OCI-LY3 (cell line): ENCODE measurements at regions not wholly inside any gene's neighbourhood (a gene's known extent, or its start where the extent isn't known, plus 50 kb on each side); places are given as distances from the start of the nearest gene placed in this dataset.

ENCODE experiments used
- H2AFZ ChIP-seq: fragments of 200-600, 300-600 bp; shearing (Covaris generic); 2 replicates; pipeline ENCODE4 v1.6.0; 2014; ENCODE audit warnings: antibody characterized with exemption, low read depth, low read length
- H3K27ac ChIP-seq: fragments of 200-600, 300-600 bp; sonication (generic); 2 replicates; pipeline ENCODE4 v1.5.1; 2014; ENCODE audit warnings: mild to moderate bottlenecking, low read length, moderate library complexity, mixed read lengths
- H3K27me3 ChIP-seq: fragments of 200-600, 300-600 bp; sonication (generic); 2 replicates; pipeline ENCODE4 v1.6.1; 2014; ENCODE audit warnings: low read depth, low read length, mixed read lengths
- H3K36me3 ChIP-seq: fragments of 200-600, 300-600 bp; sonication (generic); replicated peaks from 2 replicates; pipeline ENCODE3; 2014; ENCODE audit warnings: low read depth, low read length, mixed read lengths
- H3K4me1 ChIP-seq: fragments of 300-600, 200-600 bp; sonication (generic); 2 replicates; pipeline ENCODE4 v1.6.1; 2014; ENCODE audit warnings: low read length, mixed read lengths
- H3K4me2 ChIP-seq: fragments of 200-600, 300-600 bp; sonication (generic); 2 replicates; pipeline ENCODE4 v1.6.1; 2014; ENCODE audit warnings: low read length, mixed read lengths
- H3K4me3 ChIP-seq: fragments of 300-600, 200-600 bp; sonication (generic); 2 replicates; pipeline ENCODE4 v1.5.1; 2014; ENCODE audit warnings: antibody characterized with exemption, mild to moderate bottlenecking, low read length, moderate library complexity
- H3K79me2 ChIP-seq: fragments of 300-600, 200-600 bp; shearing (Covaris generic); 2 replicates; pipeline ENCODE4 v1.6.1; 2014; ENCODE audit warnings: mild to moderate bottlenecking, low read length, mixed read lengths
- H3K9ac ChIP-seq: fragments of 300-600, 200-600 bp; shearing (Covaris generic); 2 replicates; pipeline ENCODE4 v1.6.0; 2014; ENCODE audit warnings: mild to moderate bottlenecking, low read length, moderate library complexity
- H3K9me3 ChIP-seq: fragments of 200-600, 300-600 bp; shearing (Covaris generic); 2 replicates; pipeline ENCODE4 v1.6.1; 2014; ENCODE audit warnings: low read length, mixed read lengths; ENCODE audit not compliant: insufficient read depth
- H4K20me1 ChIP-seq: fragments of 200-600, 300-600 bp; sonication (generic); 2 replicates; pipeline ENCODE4 v1.6.1; 2016; ENCODE audit warnings: low read length, mixed read lengths; ENCODE audit not compliant: insufficient read depth
- CTCF ChIP-seq: fragments of 200-600, 300-600 bp; sonication (generic); IDR thresholded peaks from 2 replicates; pipeline ENCODE4 v1.5.1; 2014; ENCODE audit warnings: antibody characterized with exemption, low read length, low read depth
- EZH2phosphoT487 ChIP-seq: fragments of 200-600 bp; shearing (Covaris generic); IDR thresholded peaks from 2 replicates; pipeline ENCODE4 v1.6.1; 2018; ENCODE audit warnings: antibody characterized with exemption, mixed run types, low read depth

- H3K27ac ChIP-seq: no peak overlapping the region
These were observed 96.9 kb downstream of the SPP2 start for GRCh38 chr2:234147335-234147861.

GRCh38 chr2:234146087-234146826, 95.8 kb downstream of the SPP2 start:
- Histone ChIP-seq H3K79me2 (no peaks in the 10 kb centered on the region), H3K4me3 (no peak overlapping the region), H3K9ac (no peak overlapping the region), H4K20me1 (no peaks in the 10 kb centered on the region), H3K27me3 (peaks cover 6% of the 10 kb centered on the region; the same call in 1 of the 2 replicates), H3K36me3 (no peaks in the 10 kb centered on the region), H3K9me3 (no peaks in the 10 kb centered on the region), H3K27ac (no peak overlapping the region), H2AFZ (no peak overlapping the region), H3K4me2 (no peak overlapping the region), H3K4me1 (no peaks in the 10 kb centered on the region)
- TF ChIP-seq EZH2phosphoT487 (no peak), CTCF (no peak)

More at GRCh38 chr2:234147335-234147861, 96.9 kb downstream of the SPP2 start:
- Histone ChIP-seq H3K9me3 (no peaks in the 10 kb centered on the region), H4K20me1 (no peaks in the 10 kb centered on the region), H3K36me3 (no peaks in the 10 kb centered on the region), H3K4me2 (no peak overlapping the region), H3K9ac (no peak overlapping the region), H3K27me3 (peaks cover 6% of the 10 kb centered on the region; the same call in 1 of the 2 replicates), H3K4me1 (no peaks in the 10 kb centered on the region), H3K79me2 (no peaks in the 10 kb centered on the region), H3K4me3 (no peak overlapping the region), H2AFZ (no peak overlapping the region)
- TF ChIP-seq CTCF (no peak), EZH2phosphoT487 (no peak)

GRCh38 chr2:234145511-234145910, 95.0 kb downstream of the SPP2 start:
- peaks cover 6% of the 10 kb centered on the region; the same call in 1 of the 2 replicates for H3K27me3 ChIP-seq
- no peak overlapping the region for H2AFZ ChIP-seq
- H3K9me3 ChIP-seq: no peaks in the 10 kb centered on the region
- H3K4me2 ChIP-seq: no peak overlapping the region
- no peak overlapping the region for H3K9ac ChIP-seq
- no peak for TF ChIP-seq CTCF
- TF ChIP-seq EZH2phosphoT487: no peak
- H3K79me2 ChIP-seq: no peaks in the 10 kb centered on the region
- no peak overlapping the region for H3K4me3 ChIP-seq
- no peaks in the 10 kb centered on the region for H3K36me3 ChIP-seq
- no peaks in the 10 kb centered on the region for H4K20me1 ChIP-seq
- H3K27ac ChIP-seq: no peak overlapping the region
- no peaks in the 10 kb centered on the region for H3K4me1 ChIP-seq

GRCh38 chr2:234145057-234145456, 94.6 kb downstream of the SPP2 start:
- Histone ChIP-seq H4K20me1 (no peaks in the 10 kb centered on the region), H3K36me3 (no peaks in the 10 kb centered on the region), H3K9ac (no peak overlapping the region), H3K4me3 (no peak overlapping the region), H3K9me3 (no peaks in the 10 kb centered on the region), H3K27me3 (peaks cover 7% of the 10 kb centered on the region; the same call in 1 of the 2 replicates), H3K4me1 (no peaks in the 10 kb centered on the region), H3K27ac (no peak overlapping the region), H3K79me2 (no peaks in the 10 kb centered on the region), H2AFZ (no peak overlapping the region), H3K4me2 (no peak overlapping the region)
- TF ChIP-seq EZH2phosphoT487 (no peak), CTCF (no peak)
